ENCODE measurements at regions not wholly inside any gene's neighbourhood (a gene's known extent, or its start where the extent isn't known, plus 50 kb on each side); places are given as distances from the start of the nearest gene placed in this dataset.

DNA sequence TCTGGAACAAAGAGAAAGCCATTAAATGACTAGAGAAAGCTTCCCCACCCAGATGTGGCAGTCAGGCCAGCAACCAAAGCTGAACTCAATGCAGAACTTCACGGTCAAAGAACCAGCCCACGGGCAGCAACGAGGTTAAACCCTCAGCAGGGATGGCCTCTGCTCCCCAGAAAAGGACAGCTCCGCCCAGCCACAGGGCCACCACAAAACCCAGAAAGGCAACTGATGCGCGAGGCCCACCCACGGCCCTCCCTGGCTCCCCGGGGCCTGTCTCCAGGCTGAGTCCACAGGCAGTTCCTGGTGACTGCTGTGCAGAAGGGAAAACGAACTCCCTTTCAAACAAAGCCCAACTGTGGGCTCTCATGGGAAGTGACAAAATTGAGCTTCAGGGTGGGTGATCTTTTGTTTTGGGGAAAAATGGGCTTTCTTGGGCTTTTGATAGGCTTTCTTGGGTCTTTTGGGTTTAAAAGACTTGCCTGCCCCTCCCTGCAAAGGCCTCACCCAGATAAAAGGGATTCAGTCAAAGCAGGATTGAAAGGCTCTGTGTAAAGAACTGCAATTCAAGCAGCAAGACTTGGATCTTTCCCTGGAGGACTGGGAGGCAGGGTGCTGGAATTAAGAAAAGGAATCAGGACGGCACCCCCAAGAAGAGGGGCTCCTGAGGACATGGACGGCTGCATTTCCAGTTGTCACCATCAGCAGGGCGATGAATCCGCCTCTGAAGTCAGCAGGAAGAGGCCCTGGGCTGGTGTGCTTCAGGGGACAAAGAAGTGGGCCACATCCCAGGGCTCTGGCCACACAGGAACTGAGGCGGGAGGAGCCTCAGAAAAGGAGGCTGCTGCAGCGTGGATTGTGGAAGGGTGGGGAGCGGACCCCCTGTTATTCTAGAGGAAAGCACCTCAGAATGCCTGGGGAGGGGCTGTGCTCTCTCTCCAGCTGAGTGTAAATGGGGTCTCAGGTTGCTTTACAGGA is 209.9 kb downstream of the USP6NL start:
- H2AFZ ChIP-seq (ENCODE audit: low read length) = peak overlapping the region; percentile 45; the same call in 1 of the 2 replicates
- no peaks in the 10 kb centered on the region for H4K20me1 ChIP-seq (replicated peaks in 1 of 2; ENCODE audit: control insufficient read depth in 1 of 2, insufficient read depth in 2 of 2, low read length in 2 of 2)
- H3K4me2 ChIP-seq (ENCODE audit: insufficient read depth in 1 of 2, low read depth in 2 of 2, low read length in 2 of 2) = no peak overlapping the region
- peak overlapping the region; percentile 29; the same call in 1 of the 2 replicates for H4K8ac ChIP-seq (ENCODE audit: extremely low read depth, insufficient read depth, low read length)
- peaks cover 0 to 3% (median 1%) of the 10 kb centered on the region in 4 experiments; a peak in 3 of 7 replicates for H3K4me1 ChIP-seq (replicated peaks in 1 of 4; ENCODE audit: control insufficient read depth in 3 of 4, insufficient read depth in 4 of 4, low read length in 3 of 4)
- no peak overlapping the region for H3K27ac ChIP-seq (ENCODE audit: low read depth, low read length)
- no peak overlapping the region for H3K4me3 ChIP-seq (ENCODE audit: extremely low read depth in 1 of 4, insufficient read depth in 2 of 4, low read depth in 3 of 4, low read length in 4 of 4)
- H3K9ac ChIP-seq (replicated peaks in 1 of 4; ENCODE audit: extremely low read depth in 1 of 4, low read depth in 3 of 4, low read length in 3 of 4) = no peak overlapping the region
- H3K4ac ChIP-seq (replicated peaks; ENCODE audit: insufficient read length, low read depth, low read length) = no peak overlapping the region
- H4K5ac ChIP-seq (ENCODE audit: insufficient read length, low read depth, low read length) = no peak overlapping the region
- H3K36me3 ChIP-seq (ENCODE audit: control insufficient read depth in 2 of 4, insufficient read depth in 4 of 4, low read length in 3 of 4) = no peaks in the 10 kb centered on the region
- no peak overlapping the region for H3K14ac ChIP-seq (ENCODE audit: insufficient read length)
- POLR2A ChIA-PET (ENCODE audit: partially characterized antibody) = no interaction called here
- no peak overlapping the region for H4K91ac ChIP-seq (replicated peaks; ENCODE audit: insufficient read length, low read length)
- WGBS, 2 experiments (ENCODE audit: extremely low coverage in 1 of 2, insufficient coverage in 1 of 2, insufficient read length in 1 of 2, insufficient replicate concordance in 2 of 2, low coverage in 1 of 2, low lambda C conversion rate in 2 of 2, missing lambda C conversion rate in 1 of 2) = 87% methylated on average over 15 of the region's 16 CpGs; no CpG with 5 or more reads in 1 of the 2 experiments
- H3K23ac ChIP-seq (ENCODE audit: insufficient read length) = no peak overlapping the region
- no peak overlapping the region for H3K56ac ChIP-seq (replicated peaks; ENCODE audit: insufficient read length, low read depth, low read length)
- H3K18ac ChIP-seq (ENCODE audit: extremely low read depth, low read length) = no peak overlapping the region
- H2AK5ac ChIP-seq (ENCODE audit: low read depth, low read length) = no peak overlapping the region
- H3K9me3 ChIP-seq (ENCODE audit: insufficient read depth in 2 of 2, low read depth in 1 of 2, low read length in 1 of 2) = no peaks in the 10 kb centered on the region
- no peak for FAIRE-seq
- no peak overlapping the region for H2BK12ac ChIP-seq (ENCODE audit: low read depth, low read length)
- H3K79me1 ChIP-seq (ENCODE audit: low read depth, low read length) = no peaks in the 10 kb centered on the region
- H2BK120ac ChIP-seq (replicated peaks; ENCODE audit: low read depth, low read length) = no peak overlapping the region
- no peaks in the 10 kb centered on the region; a peak in 1 of 7 replicates for H3K27me3 ChIP-seq (replicated peaks in 1 of 4; ENCODE audit: control insufficient read depth in 3 of 4, extremely low read depth in 1 of 4, insufficient read depth in 3 of 4, low read length in 3 of 4)
- CTCF ChIA-PET (ENCODE audit: partially characterized antibody) = interaction anchor here (0.6 to 1.2 kb wide), 3 partner anchors 11 to 1780 kb away, joined by 3 to 4 read pairs (median 3); no protein-coding TSS in a partner anchor
- no peak overlapping the region for H2BK20ac ChIP-seq (ENCODE audit: low read length)
- no peak overlapping the region for H2BK5ac ChIP-seq (ENCODE audit: low read depth, low read length)
- DNase-seq (ENCODE audit: low read depth in 1 of 2, low spot score in 2 of 2) = no peak
- no peaks in the 10 kb centered on the region for H3K23me2 ChIP-seq (ENCODE audit: low read depth, low read length)
- no peak overlapping the region for H2BK15ac ChIP-seq (ENCODE audit: low read length)
- H3K79me2 ChIP-seq (ENCODE audit: control insufficient read depth in 1 of 2, insufficient read depth in 2 of 2, low read length in 2 of 2) = no peaks in the 10 kb centered on the region
- no peak for TF ChIP-seq PHF8 (conservative IDR thresholded peaks at IDR 0.05; ENCODE audit: low read depth, low read length)
- TF ChIP-seq RBBP5 (IDR thresholded peaks at IDR 0.05; ENCODE audit: borderline replicate concordance, low read depth, low read length) = no peak
- TF ChIP-seq KDM5A (IDR thresholded peaks at IDR 0.05; ENCODE audit: low read length) = no peak
- TF ChIP-seq CBX5 (IDR thresholded peaks at IDR 0.05; ENCODE audit: low read depth, low read length) = no peak
- TF ChIP-seq SAP30 (IDR thresholded peaks at IDR 0.05; ENCODE audit: insufficient read depth, insufficient replicate concordance, low read length) = no peak
- no peak for TF ChIP-seq ASH2L (IDR thresholded peaks at IDR 0.05; ENCODE audit: low read length)
- TF ChIP-seq RNF2 (IDR thresholded peaks at IDR 0.05; ENCODE audit: borderline replicate concordance, low read depth, low read length, missing control alignments, poor library complexity, severe bottlenecking) = no peak
- TF ChIP-seq, protein P1, sequence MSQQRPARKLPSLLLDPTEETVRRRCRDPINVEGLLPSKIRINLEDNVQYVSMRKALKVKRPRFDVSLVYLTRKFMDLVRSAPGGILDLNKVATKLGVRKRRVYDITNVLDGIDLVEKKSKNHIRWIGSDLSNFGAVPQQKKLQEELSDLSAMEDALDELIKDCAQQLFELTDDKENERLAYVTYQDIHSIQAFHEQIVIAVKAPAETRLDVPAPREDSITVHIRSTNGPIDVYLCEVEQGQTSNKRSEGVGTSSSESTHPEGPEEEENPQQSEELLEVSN (IDR thresholded peaks at IDR 0.05) = no peak
- TF ChIP-seq HDAC2 (IDR thresholded peaks at IDR 0.05; ENCODE audit: borderline replicate concordance in 1 of 2, low read depth in 2 of 2, low read length in 2 of 2) = no peak
- no peak for TF ChIP-seq RXRA (IDR thresholded peaks at IDR 0.05; ENCODE audit: insufficient read depth, low read depth, low read length)

All from H1 (cell line).